ENCODE measurements at regions not wholly inside any gene's neighbourhood (a gene's known extent, or its start where the extent isn't known, plus 50 kb on each side); places are given as distances from the start of the nearest gene placed in this dataset.

- Histone ChIP-seq H3K27me3 (ENCODE audit: insufficient read depth, low read length) (peaks cover 9% of the 10 kb centered on the region; the same call in 1 of the 2 replicates), H3K79me2 (ENCODE audit: insufficient read depth, low read length) (no peaks in the 10 kb centered on the region), H3K36me3 (ENCODE audit: control insufficient read depth in 1 of 2, insufficient read depth in 2 of 2, low read length in 2 of 2) (no peaks in the 10 kb centered on the region), H3K9ac (ENCODE audit: low read length) (no peak overlapping the region), H3K4me3 (replicated peaks in 1 of 2; ENCODE audit: low read depth in 1 of 2, low read length in 2 of 2) (no peak overlapping the region), H2AFZ (ENCODE audit: low read depth, low read length, poor library complexity, severe bottlenecking) (no peak overlapping the region), H3K27ac (ENCODE audit: low read depth, low read length) (no peak overlapping the region), H3K4me2 (ENCODE audit: low read length) (no peak overlapping the region), H3K9me3 (ENCODE audit: control insufficient read depth in 1 of 2, insufficient read depth in 1 of 2, low read depth in 1 of 2, low read length in 2 of 2) (no peaks in the 10 kb centered on the region), H3K4me1 (ENCODE audit: control insufficient read depth in 1 of 2, insufficient read depth in 2 of 2, low read length in 2 of 2) (peaks cover 0 to 22% of the 10 kb centered on the region in 2 experiments; a peak in 1 of 4 replicates), H3K9me2 (ENCODE audit: insufficient read depth) (no peaks in the 10 kb centered on the region), H4K20me1 (ENCODE audit: insufficient read depth) (no peaks in the 10 kb centered on the region)
- ChIA-PET POLR2A (no interaction called here), CTCF (no interaction called here), RAD21 (ENCODE audit: low non-redundant PET in 1 of 2, low total read pairs in 2 of 2, uncharacterized antibody in 2 of 2, unreplicated experiment in 2 of 2) (no interaction called here)
- no peak for DNase-seq (ENCODE audit: low read depth, low spot score)
- no peak for ATAC-seq
- no TSS peak for BruUV-seq (replicated peaks)
- intact Hi-C loops (cut with micrococcal nuclease), result no loop called here
- no peak for TF ChIP-seq ZNF274 (IDR thresholded peaks at IDR 0.05; ENCODE audit: low read depth, low read length)
- TF ChIP-seq, protein P1, sequence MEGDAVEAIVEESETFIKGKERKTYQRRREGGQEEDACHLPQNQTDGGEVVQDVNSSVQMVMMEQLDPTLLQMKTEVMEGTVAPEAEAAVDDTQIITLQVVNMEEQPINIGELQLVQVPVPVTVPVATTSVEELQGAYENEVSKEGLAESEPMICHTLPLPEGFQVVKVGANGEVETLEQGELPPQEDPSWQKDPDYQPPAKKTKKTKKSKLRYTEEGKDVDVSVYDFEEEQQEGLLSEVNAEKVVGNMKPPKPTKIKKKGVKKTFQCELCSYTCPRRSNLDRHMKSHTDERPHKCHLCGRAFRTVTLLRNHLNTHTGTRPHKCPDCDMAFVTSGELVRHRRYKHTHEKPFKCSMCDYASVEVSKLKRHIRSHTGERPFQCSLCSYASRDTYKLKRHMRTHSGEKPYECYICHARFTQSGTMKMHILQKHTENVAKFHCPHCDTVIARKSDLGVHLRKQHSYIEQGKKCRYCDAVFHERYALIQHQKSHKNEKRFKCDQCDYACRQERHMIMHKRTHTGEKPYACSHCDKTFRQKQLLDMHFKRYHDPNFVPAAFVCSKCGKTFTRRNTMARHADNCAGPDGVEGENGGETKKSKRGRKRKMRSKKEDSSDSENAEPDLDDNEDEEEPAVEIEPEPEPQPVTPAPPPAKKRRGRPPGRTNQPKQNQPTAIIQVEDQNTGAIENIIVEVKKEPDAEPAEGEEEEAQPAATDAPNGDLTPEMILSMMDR (IDR thresholded peaks at IDR 0.05 in 2 of 3, conservative IDR thresholded peaks at IDR 0.05 in 1 of 3; ENCODE audit: borderline replicate concordance in 1 of 3, insufficient read depth in 1 of 3, low read depth in 2 of 3, low read length in 2 of 3), result no peak
- TF ChIP-seq REST (IDR thresholded peaks at IDR 0.05; ENCODE audit: low read depth), result no peak
- TF ChIP-seq CEBPB (IDR thresholded peaks at IDR 0.05; ENCODE audit: low read depth), result no peak
- TF ChIP-seq EZH2 (IDR thresholded peaks at IDR 0.05), result no peak
- no peak for TF ChIP-seq RAD21 (IDR thresholded peaks at IDR 0.05; ENCODE audit: low read depth)
- TF ChIP-seq JUND (IDR thresholded peaks at IDR 0.05), result no peak
- TF ChIP-seq ZFX (IDR thresholded peaks at IDR 0.05), result no peak
- no peak for TF ChIP-seq EZH2phosphoT487 (IDR thresholded peaks at IDR 0.05; ENCODE audit: borderline replicate concordance)
- TF ChIP-seq CBX3 (IDR thresholded peaks at IDR 0.05; ENCODE audit: low read depth), result no peak
- no peak for TF ChIP-seq EGR1 (IDR thresholded peaks at IDR 0.05; ENCODE audit: low read depth)
- no peak for TF ChIP-seq SP1 (IDR thresholded peaks at IDR 0.05; ENCODE audit: low read depth)
- no peak for TF ChIP-seq POLR2A (IDR thresholded peaks at IDR 0.05; ENCODE audit: borderline replicate concordance, extremely low read depth, insufficient read depth, insufficient read length)
- no peak for TF ChIP-seq SIN3A (IDR thresholded peaks at IDR 0.05; ENCODE audit: low read depth)
- no peak for TF ChIP-seq YY1 (IDR thresholded peaks at IDR 0.05; ENCODE audit: extremely low read depth, insufficient replicate concordance, low read depth, low read length)
- TF ChIP-seq ATF3 (IDR thresholded peaks at IDR 0.05), result no peak
- no peak for TF ChIP-seq SRF (IDR thresholded peaks at IDR 0.05; ENCODE audit: low read depth)
- TF ChIP-seq ELF1 (IDR thresholded peaks at IDR 0.05; ENCODE audit: borderline replicate concordance, low read depth), result no peak
- TF ChIP-seq, protein P2, sequence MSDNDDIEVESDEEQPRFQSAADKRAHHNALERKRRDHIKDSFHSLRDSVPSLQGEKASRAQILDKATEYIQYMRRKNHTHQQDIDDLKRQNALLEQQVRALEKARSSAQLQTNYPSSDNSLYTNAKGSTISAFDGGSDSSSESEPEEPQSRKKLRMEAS (IDR thresholded peaks at IDR 0.05), result no peak
These were observed 436.3 kb downstream of the PTPRU start for GRCh38 chr1:29672416-29673227.

Data from HCT116 (cell line).